Cardiac muscle cell (in vitro differentiated cells and primary cell): ENCODE measurements at regions not wholly inside any gene's neighbourhood (a gene's known extent, or its start where the extent isn't known, plus 50 kb on each side); places are given as distances from the start of the nearest gene placed in this dataset.

Experiments
- DNase-seq, 2 donors: peaks; one replicate each; pipeline versions ENCODE4 v3.0.0 to v3.0.0-alpha.2; 2010 to 2017; ENCODE audit warnings: low read depth in 1 of 2, low spot score in 1 of 2
- H3K27ac ChIP-seq: fragments of 200-600 bp; sonication (generic); 2 replicates; pipeline ENCODE4 v1.5.1; 2016
- H3K27me3 ChIP-seq: fragments of 200-600 bp; sonication (generic); 2 replicates; pipeline ENCODE4 v1.6.0; 2016; ENCODE audit warnings: control low read depth
- H3K36me3 ChIP-seq: fragments of 200-600 bp; sonication (generic); 2 replicates; pipeline ENCODE4 v1.5.1; 2016; ENCODE audit warnings: control low read depth
- H3K4me1 ChIP-seq: fragments of 200-600 bp; sonication (generic); 2 replicates; pipeline ENCODE4 v1.8.1; 2017; ENCODE audit warnings: low read depth, mild to moderate bottlenecking, mixed run types
- H3K4me3 ChIP-seq: fragments of 200-600 bp; sonication (generic); 2 replicates; pipeline ENCODE4 v1.5.1; 2016; ENCODE audit warnings: mild to moderate bottlenecking
- H3K9me3 ChIP-seq: fragments of 200-600 bp; sonication (generic); 2 replicates; pipeline ENCODE4 v1.5.1; 2017; ENCODE audit warnings: low read depth, mild to moderate bottlenecking, control low read depth
- TF ChIP-seq, protein P1 (sequence below): IDR thresholded peaks from 2 replicates; pipeline ENCODE4 v1.5.1; 2012; ENCODE audit warnings: low read depth, mild to moderate bottlenecking, low read length

GRCh38 chr3:128549283-128550112 is 56.5 kb upstream of the GATA2 start:
- Histone ChIP-seq H3K27me3 (peaks cover 10% of the 10 kb centered on the region), H3K4me3 (no peak overlapping the region)

DNA sequence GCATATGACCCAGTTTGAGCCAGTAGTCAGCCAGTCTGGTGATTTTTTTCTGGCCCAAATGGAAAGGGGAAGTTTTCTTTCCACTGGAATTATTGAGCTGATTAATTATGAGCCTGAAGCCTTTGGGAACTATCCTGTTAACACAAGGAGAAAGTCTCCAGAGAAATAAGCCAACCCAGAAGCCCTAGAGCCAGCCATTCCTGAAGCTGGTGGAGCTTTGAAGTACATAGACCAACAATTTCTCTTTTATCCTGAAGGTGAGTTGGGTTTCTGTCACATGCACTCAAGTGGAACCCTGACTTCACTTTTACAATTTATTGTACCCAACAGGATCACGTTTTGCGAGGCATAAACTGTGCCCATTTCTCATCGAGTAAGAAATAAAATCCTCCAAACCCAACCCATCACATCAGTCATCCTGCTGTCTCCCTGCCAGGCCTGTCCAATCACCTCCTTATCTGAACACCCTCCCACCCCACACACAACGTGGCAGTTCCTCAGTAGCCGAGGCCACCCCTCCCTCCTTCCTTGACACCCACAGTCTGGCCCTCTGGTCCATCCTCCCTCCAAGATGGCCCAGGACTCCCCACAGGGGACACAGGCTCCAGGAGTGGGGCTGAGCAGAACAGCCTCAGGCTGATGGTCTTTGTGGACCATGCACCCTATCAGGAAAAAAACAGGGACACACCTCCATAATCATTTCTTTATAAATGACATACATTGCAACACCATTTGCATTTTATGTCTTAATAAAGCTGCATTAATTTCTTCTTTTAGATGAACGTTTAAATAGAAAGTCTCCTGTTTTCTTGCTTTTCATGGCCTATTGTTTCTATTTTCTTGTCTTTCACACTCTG is 55.7 kb upstream of the GATA2 start:
- Histone ChIP-seq H3K9me3 (no peaks in the 10 kb centered on the region), H3K27ac (no peak overlapping the region), H3K4me3 (no peak overlapping the region), H3K27me3 (peaks cover 2% of the 10 kb centered on the region), H3K4me1 (no peaks in the 10 kb centered on the region), H3K36me3 (no peaks in the 10 kb centered on the region)
- TF ChIP-seq, protein P1, sequence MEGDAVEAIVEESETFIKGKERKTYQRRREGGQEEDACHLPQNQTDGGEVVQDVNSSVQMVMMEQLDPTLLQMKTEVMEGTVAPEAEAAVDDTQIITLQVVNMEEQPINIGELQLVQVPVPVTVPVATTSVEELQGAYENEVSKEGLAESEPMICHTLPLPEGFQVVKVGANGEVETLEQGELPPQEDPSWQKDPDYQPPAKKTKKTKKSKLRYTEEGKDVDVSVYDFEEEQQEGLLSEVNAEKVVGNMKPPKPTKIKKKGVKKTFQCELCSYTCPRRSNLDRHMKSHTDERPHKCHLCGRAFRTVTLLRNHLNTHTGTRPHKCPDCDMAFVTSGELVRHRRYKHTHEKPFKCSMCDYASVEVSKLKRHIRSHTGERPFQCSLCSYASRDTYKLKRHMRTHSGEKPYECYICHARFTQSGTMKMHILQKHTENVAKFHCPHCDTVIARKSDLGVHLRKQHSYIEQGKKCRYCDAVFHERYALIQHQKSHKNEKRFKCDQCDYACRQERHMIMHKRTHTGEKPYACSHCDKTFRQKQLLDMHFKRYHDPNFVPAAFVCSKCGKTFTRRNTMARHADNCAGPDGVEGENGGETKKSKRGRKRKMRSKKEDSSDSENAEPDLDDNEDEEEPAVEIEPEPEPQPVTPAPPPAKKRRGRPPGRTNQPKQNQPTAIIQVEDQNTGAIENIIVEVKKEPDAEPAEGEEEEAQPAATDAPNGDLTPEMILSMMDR, result no peak
- DNase-seq, result peak in 1 of 2 donors; percentile 83

More at GRCh38 chr3:128549283-128550112, 56.5 kb upstream of the GATA2 start:
- peak in 1 of 2 donors; percentile 98 for DNase-seq
- H3K27ac ChIP-seq, result no peak overlapping the region
- H3K9me3 ChIP-seq, result no peaks in the 10 kb centered on the region
- H3K36me3 ChIP-seq, result no peaks in the 10 kb centered on the region
- TF ChIP-seq, protein P1, result no peak
- H3K4me1 ChIP-seq, result no peaks in the 10 kb centered on the region

DNA sequence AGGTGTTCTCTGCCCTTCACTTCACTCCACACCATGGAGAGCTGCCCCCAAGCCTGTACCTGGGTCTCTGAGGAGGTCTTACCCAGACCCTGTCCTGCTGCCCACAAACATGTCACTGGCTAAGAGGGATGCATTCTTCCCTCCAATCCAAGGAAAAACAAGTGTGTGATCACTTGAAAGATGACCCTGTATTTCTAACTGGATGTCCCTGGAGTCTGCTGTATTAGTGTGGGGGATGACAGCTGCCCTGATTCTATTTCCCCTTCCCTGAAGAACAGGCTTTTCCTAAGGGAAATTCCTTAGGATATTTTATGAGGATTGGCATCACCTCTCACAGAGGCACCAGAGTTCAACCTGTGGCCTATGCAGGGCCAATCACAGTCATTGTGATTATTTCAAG is 55.0 kb upstream of the GATA2 start:
- TF ChIP-seq, protein P1, result no peak
- H3K36me3 ChIP-seq, result no peaks in the 10 kb centered on the region
- no peak for DNase-seq
- H3K27me3 ChIP-seq, result no peaks in the 10 kb centered on the region
- no peaks in the 10 kb centered on the region for H3K4me1 ChIP-seq
- no peaks in the 10 kb centered on the region for H3K9me3 ChIP-seq
- H3K4me3 ChIP-seq, result no peak overlapping the region
- H3K27ac ChIP-seq, result no peak overlapping the region

DNA sequence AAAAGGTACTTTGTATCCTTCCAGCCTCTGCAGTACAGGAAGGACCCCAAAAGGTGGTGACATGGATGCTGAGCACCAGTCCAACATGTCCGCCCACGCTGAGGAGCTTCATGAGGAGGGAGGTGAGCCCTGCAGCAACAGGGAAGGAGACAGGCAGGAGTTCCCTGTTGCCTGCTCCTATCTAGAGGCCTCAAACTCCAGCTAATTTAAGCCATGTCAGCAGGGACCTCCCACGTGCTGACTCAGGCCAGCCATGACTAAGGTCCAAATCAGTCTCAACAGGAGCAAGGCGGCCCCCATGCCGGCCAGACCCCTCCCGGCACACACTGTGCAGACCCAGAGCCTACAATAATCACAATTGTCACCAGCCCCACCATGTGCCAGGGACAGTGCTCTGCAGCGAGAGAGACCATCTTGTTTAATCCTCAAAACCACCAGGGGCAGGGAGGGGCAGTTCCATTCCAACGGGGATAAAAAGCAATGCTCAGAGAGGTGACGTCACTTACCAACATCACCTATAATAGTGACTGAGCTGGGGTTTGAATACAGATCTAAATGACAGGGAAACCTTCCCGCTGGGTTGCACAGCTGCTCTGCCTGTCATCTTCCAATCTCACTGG is 54.5 kb upstream of the GATA2 start:
- Histone ChIP-seq H3K4me3 (no peak overlapping the region), H3K4me1 (no peaks in the 10 kb centered on the region), H3K27ac (no peak overlapping the region), H3K27me3 (no peaks in the 10 kb centered on the region), H3K9me3 (no peaks in the 10 kb centered on the region), H3K36me3 (no peaks in the 10 kb centered on the region)
- DNase-seq, result peak in 1 of 2 donors; percentile 68
- TF ChIP-seq, protein P1, result no peak

- no peaks in the 10 kb centered on the region for H3K36me3 ChIP-seq
- H3K27me3 ChIP-seq, result no peaks in the 10 kb centered on the region
- no peaks in the 10 kb centered on the region for H3K4me1 ChIP-seq
- H3K9me3 ChIP-seq, result no peaks in the 10 kb centered on the region
- no peak for DNase-seq
- no peak overlapping the region for H3K4me3 ChIP-seq
- TF ChIP-seq, protein P1, result no peak
- H3K27ac ChIP-seq, result no peak overlapping the region
Measured at GRCh38 chr3:128546646-128547045, 53.6 kb upstream of the GATA2 start.
